NCI-H82 treated with DMSO at 0.1 percent for 48 hours (cell line): ENCODE measurements at regions not wholly inside any gene's neighbourhood (a gene's known extent, or its start where the extent isn't known, plus 50 kb on each side); places are given as distances from the start of the nearest gene placed in this dataset.
"Not testable (repeated sequence)": the region's sequence is repeated elsewhere in the genome, so short reads cannot be mapped to it uniquely, and the experiment has no call there.

ENCODE experiments used
- DNase-seq: peaks from one replicate; lab custom pipeline; 2025; ENCODE audit not compliant: unreplicated experiment; lab: John Stamatoyannopoulos, UW

DNA sequence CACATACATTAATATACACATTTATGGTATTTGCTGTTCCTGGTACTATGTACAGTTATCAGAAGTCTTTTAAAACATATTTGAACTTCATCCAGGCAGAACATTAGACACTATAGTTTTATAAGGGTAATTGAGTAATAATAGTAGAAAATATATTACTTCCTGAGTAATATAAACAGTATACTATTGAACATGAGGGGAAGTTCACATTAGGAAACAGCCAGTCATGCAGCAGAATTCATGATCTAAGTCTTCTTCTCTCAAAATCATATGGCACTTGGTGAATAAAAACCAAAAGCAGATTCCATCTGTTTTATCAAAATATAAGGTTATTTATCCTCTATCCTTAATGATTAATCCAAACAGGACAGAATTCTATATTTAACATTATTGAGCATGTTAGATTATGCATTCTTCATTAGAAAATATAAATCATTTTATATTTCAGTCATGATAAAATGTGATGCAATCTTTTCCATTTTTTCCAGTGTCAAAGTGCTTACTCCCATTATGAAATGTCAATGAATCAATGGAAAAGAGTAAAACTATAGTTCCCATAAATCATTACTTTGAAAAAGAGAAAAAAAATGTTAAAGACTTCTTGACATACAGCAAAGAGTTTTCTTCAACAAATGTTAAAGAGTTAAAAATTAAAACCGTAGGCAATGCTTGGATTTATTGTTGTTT lies 584.3 kb upstream of the TUSC1 start:
- no peak for DNase-seq

DNA sequence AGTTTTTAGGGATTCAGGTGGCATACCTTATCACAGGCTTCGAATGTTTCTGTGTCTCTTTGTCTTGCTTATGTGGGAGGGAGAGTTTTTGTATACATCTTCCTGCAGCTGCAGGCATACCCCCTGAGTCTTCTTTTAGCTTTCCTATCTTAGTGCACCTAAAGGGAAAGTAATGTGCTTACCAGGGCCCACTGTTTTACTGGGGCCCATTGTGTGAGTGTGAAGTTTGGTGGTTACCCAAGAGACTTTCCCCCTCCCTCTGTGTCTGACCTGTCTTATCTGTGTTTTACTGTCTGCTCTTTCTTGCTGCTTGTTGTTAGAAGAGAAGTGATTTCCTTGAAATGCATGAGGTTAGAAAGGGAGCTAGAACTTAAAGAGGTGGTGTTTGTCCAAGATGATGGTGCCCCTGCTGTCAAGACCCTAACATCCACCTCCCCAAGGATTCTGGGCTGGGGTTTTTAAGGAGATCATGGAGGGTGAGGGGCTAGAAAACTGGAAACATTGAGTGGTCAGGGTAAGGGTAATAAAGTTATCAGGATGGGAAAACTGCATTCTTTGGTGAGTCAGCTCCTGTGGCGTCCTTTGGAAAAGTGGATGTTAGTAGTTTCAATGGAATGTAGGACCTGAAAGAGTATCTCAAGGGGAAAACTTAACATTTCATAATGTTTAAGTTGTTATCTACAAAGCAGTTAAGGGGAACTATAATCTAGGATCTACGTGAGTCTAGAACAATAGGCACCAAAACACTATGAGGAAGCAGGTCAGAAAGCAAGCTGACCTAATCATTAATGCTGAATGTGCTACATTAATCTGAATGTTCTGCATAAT lies 583.5 kb upstream of the TUSC1 start:
- no peak for DNase-seq

DNA sequence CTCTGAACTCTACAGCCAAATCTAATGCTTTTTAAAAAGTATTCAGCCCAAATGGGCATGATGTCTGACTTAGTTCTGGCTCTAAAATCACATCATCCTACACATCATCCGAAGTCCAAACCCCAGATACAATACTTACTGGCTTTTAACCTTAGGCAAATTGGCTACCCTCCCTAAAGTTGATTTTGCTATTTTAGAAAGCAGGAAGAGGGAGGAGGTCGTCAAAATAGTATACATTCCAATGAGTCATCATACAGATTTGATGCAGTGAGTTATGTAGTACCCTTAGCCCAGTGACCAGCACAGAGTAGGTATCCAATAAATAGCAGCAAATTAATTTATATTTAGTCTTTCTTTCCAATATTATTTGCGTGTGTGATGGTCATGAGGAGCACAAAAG lies 582.0 kb upstream of the TUSC1 start:
- no peak for DNase-seq

DNA sequence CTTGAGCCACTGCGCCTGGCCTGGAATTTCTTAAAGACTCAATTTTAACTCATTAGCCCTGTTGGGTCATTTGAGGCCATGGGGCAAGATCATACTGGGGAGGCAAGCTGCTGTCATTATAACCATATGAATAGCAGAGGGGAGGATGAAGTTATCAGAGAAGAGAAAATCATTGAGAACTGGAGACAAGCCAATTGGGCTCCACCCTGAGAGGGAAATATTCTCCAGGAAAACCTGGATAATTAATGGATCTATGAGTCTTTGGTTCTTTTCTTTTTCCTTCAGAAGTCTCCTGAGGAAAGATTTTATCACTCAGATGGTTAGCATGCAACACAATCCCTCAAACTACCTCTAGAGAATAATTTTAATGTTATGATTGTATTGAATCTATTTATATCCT lies 569.6 kb upstream of the TUSC1 start:
- no peak for DNase-seq

DNA sequence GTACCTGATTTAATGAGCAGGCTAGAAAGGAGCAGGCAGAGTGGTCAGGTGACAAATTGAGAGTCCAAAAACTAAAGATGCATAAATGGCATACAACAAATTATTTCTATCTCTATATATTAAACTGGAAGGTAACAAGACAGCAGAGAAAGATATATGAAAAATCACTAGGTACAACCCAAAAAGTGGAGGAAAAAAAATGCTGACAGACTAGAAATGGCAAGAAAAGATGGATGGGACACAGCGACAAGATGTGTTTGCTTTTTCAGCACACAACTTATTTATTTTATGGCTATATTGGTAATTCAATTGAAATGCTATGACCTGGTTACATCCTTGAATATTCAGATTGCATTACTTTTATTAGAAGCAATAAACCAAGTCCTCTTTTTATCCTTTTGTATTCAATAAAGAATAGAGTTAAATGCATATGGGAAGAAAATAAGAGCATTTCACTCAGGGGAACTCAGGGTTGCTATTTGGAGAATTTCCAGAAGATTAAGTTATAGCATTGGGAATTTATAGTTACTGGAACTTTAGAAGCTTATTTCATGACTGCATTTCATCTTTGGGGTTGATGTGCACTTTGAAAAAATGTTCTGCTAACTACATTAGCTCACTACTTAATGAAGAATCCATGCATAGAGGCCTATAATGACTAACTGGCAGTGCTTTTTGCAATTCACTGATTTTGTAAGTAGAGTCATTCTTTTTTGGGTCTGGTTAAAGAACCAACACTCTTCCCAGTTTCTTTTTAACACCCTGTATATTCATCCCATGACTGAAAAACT lies 566.6 kb upstream of the TUSC1 start:
- DNase-seq, result no peak

DNA sequence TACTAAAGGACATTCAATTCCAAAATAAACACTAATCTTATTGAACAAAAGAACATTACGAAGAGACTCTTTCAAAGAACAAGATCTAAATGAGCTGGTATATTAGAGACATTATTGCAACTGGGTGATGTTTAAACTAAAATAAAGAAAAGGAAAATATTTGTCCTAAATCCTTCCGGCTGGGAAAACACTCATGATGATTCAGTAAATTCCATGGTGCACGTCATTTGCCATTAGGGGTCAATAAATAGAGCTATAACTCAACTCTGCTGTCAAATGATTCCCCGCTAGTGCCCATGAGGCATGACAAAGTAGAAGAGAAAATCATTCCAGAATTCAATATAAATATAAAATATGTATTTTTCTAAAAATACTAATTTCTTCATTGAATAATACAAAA lies 565.5 kb upstream of the TUSC1 start:
- no peak for DNase-seq

DNA sequence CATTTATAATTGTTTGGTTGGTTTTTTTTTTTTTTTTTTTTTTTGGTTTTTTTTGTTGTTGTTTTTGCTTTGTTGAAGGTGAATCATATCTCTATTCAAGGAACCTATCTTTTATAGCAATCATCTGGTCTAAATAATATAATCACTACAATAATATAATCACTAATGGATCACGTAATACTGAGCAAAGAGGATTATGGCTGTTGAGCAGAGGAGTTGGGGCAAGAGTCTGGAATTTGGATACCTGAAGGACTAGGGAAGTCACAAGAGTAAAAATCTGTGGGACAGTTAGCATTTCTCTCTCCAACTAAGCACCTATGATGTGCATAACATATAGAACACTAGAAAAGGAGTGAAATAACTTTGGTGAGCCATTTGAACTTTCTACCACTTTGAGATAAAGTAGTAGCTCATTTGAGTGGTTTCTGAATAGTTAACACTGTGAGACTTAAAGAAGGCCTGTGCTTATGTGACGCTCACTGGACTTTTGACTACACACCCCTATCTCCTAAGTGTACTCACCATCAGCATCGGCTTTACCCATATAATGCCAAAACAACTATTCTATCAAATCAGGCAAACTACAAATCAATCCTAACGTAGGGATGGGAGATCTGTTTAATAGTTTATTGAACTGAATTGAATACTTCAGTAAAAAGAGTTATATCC lies 564.9 kb upstream of the TUSC1 start:
- no peak for DNase-seq

DNA sequence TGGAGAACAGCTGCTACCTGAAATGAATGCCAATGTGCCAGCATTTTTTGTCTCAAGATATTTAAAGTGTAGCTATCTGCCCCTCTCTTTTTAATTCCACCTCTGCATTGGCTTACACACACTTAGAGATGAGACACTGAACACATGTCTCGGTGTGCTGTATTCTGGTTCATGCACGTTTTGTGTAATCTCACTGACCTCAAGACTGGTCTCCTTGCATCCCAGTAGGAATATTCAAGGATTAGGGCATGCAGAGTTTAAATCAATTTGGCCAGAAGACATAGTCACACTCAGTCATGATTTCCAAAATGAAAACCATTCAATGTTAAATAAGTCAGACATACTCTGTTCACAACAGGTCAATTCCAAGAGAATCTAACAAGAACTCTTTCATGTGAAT lies 561.8 kb upstream of the TUSC1 start:
- DNase-seq, result no peak

DNA sequence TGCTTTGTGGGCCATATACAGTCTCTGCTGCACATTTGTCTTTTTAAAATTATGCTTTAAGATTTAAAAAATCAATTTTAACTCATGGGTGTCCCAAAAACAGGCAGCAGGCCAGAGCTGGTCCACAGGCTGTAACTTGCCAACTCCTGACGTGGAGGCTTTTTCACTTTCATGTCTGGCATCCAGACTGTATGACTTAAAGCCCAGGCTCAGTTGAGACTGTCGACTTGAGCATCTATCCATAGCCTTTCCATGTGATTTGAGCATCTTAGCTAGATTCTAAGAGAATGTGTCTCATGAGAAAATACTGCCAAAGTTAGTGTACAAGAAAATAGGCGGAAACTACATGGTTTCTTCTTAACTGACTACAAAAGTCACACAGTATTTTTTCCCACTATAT lies 559.0 kb upstream of the TUSC1 start:
- no peak for DNase-seq

DNA sequence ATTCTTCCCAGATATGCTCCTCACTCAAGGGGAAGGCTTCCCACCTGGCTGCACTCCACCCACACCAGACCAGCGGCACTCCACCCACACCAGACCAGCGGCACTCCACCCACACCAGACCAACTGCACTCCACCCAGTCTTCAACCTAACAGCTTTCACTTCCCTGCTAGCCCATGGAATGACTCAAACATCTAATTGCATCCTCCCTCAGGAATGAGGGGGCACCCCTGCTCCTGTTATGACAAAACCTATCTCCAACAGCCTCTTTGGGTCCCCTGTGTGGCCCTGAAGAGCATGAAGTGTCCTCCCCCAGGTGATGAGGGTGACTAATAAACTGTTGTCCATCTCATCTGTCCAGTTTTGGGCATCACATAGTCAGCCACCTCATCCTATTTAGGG lies 556.6 kb upstream of the TUSC1 start:
- no peak for DNase-seq

DNA sequence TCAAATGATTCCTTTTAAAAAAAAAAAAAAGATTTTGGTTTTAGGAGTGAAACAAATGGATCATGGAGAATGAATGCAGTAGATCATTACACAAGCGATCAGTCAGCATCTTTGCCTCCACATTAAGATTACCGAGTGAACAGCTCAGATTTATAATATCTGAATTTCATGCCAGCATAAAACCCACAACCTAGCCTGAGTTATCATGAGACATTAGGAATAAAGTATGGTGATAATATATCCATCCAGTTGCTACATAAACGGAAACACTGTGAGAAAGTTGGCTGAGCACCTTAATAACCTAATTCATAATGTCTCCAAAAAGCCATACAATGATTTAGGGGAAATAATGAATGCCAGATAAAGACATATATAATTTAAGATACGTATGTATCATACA lies 553.1 kb upstream of the TUSC1 start:
- no peak for DNase-seq

DNA sequence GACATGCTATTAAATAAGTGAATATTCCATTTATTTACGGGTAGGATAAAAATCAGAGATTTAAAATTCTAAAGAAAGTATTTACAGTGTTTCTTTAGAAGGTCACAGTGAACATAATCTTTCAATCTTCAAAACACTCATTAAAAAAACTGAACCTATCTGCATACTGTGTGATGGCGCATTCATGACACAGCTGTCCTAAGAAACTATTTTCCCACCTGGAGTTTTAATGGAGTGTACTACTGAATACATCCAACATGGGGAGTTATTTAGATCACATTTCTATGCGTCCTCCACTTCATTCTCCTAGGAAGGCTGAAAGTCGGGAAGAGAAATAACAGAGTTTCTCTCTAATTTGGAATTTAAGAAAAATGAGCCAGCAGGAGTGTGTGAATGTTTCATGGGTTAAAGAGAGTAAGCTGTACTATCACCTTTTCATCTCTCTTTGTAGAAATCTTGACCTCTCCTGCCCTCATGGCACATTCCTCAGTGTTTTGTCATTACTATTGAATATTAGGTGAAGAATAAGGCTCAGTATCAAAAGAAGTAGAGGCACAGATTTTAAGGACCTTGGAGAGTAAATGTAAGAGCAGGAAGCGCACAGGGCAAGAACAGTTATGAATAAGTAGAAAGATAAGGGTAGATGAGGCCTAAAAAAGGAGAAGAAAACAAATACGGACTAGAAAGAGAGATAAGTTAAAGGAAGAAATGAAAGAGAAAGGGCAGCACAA lies 551.2 kb upstream of the TUSC1 start:
- DNase-seq, result no peak

DNA sequence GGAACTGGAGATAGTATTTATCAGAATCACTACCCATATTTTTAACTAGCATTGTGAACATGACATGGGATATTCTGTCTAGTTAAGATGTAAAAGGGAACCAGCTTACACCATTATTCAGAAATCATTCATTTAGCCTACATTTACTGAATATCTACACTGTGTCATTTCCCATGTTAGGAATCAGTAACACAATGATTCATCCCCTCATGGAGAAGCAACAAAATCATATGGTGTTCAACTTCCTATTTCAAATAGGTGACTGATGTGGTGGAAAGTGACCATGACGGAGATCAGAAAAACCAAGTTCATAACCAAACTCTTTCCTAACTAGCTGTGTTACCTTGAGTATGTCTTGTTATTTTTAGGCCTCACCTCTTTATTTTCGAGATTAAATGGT lies 550.0 kb upstream of the TUSC1 start:
- DNase-seq, result no peak

DNA sequence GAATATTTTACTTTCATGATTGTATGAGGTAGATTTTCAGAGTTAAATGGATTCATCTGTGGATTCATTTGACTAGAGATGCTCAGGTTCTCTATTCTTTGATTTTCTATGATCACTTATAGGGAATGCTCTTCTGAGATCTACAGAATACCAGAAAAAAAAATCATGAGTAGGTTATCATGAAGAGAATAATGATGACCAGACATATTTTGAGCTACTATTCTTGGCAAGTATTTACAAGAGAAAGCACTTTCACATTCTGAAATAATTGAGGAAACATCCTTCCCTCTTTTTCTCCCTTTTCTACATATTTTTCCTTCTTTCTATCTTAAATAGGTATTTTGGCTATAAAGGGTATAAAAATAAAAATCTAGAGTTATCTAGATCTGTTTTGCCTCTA lies 543.0 kb upstream of the TUSC1 start:
- no peak for DNase-seq

DNA sequence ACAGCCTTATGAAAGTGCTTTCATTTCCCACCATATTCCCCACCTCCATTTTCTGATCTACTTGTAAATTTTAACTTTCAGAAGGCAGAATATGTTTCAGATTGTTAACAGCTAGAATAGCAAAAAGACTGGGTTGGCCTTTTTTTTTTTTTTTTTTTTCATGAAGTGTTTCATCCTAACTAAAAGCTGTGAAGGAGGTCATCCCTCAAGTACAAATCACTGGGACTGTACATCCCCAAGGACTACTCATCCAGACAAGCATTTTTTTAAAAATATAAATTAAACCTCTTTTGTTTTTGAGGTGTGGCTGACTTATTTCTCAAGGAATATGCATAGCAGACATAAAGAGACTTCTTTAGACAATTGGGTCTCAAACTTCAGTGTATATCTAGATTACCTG lies 542.1 kb upstream of the TUSC1 start:
- no peak for DNase-seq

DNA sequence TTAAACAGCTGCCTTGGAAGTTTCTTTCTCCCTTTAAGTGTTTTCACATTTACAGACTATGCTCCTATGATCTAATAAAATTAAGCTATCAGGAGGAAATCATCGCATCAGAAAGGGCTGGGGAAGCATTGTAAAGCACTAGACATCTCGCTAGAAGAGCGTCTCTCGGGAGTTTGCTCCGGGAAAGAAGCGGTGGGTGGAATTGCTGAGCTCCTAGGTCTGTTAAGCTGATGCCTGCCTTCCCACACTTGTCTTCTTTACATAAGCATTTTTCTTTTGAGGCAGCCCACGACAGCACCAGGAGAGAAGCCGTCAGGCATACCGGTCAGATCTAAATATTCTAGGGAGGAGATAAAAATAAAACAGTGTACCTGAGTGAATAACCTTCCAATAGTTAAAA lies 541.7 kb upstream of the TUSC1 start:
- no peak for DNase-seq

DNA sequence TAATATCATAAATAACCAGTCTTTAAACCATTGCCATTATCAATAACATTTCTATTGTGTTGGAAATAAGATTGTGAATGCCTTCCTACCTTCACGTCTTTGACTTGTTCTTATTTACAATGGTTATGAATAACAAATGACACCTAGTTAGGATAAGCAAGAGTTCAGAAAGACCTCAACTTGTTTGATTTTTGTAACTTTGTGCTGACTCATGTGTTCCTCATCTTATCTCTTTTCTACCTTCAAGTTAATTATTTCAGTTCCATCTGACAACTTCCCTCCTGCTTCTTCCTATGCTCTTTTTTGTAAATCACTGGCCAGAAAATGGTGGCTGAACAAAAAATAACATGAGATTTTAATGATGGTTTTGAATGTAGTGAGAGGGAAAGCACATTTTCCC lies 538.5 kb upstream of the TUSC1 start:
- DNase-seq, result no peak

DNA sequence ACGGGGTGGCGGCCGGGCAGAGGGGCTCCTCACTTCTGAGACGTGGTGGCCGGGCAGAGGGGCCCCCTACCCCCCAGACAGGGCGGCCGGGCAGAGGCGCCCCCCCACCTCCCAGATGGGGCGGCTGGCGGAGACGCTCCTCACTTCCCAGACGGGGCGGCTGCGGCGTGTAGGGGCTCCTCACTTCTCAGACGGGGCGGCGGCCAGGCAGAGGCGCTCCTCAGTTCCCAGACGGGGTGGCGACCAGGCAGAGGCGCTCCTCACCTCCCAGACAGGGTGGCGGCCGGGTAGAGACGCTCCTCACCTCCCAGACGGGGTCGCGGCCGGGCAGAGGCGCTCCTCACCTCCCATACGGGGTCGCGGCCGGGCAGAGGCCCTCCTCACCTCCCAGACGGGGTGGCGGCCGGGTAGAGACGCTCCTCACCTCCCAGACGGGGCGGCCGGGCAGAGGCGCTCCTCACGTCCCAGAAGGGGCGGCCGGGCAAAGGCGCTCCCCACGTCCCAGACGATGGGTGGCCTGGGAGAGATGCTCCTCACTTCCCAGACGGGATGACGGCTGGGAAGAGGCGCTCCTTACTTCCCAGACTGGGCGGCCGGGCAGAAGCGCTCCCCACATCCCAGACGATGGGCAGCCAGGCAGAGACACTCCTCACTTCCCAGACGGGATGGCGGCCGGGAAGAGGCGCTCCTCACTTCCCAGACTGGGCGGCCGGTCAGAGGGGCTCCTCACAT lies 536.6 kb upstream of the TUSC1 start:
- DNase-seq, result not testable (repeated sequence)

DNA sequence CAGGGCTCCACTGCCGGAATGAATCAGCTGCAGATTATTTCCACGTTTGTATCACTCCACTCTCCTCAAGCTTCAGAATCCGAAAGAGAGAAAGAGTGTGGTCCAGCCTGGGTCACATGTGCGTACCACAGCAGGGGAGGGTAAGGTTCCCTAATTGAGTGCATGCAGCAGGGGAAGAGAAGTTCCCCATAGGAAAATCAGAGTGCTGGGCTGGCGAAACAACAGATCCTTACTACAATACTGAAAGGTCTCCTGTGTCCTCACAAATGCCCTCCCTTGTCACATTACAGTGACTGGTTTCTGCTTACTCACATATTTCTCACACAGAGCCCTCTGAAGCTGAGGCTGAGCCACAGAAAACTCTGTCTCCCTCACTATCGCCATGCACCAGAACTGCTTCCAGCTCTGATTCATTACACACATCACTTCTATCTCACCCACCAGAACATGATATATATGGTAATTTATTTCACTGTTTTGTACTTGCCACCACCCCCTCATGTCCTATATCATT lies 532.2 kb upstream of the TUSC1 start:
- no peak for DNase-seq

DNA sequence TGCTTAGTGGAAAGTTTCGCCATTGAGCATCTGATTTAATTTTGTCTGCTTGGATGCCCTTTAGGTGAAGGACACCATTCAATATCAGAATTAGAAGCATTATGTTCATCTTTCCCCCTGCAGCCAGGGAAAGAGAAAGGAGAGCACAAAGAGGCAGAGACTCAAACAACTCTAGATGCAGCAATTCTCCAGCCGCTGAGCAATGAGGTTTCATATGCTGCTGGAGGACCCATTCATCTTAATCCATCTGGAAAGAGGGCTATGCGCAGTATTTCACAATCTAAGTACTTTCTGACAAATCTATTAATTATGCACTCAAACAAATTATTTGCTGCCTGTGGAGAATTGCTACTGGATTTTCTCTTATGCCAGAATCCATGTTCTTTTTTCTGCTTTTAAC lies 527.0 kb upstream of the TUSC1 start:
- no peak for DNase-seq
